B cell (primary cell): ENCODE measurements at regions not wholly inside any gene's neighbourhood (a gene's known extent, or its start where the extent isn't known, plus 50 kb on each side); places are given as distances from the start of the nearest gene placed in this dataset.

Source experiments
- ATAC-seq: fragments of 200-7000 bp; cut with Tn5 transposase; one replicate; pipeline ENCODE4 v1.10.0; 2021; ENCODE audit warnings: low read depth, mild to moderate bottlenecking, moderate number of reproducible peaks, moderate library complexity
- CTCF ChIA-PET: fragments of 350-600 bp; sonication (Branson Sonifier 250); formaldehyde crosslinking; loops from one replicate; lab custom pipeline; 2021; ENCODE audit warnings: antibody characterized with exemption, inconsistent platforms; lab: Charles Lee
- POLR2A ChIA-PET: fragments of 350-600 bp; sonication (Branson Sonifier 250); formaldehyde crosslinking; loops from one replicate; lab custom pipeline; 2021; ENCODE audit warnings: antibody characterized with exemption; lab: Charles Lee
- DNase-seq: peaks from one replicate; pipeline ENCODE4 v3.0.0; 2013
- H2AFZ ChIP-seq: 2 replicates; pipeline ENCODE4 v1.6.1; 2012; ENCODE audit warnings: mild to moderate bottlenecking, low read depth, low read length; ENCODE audit not compliant: insufficient read depth, poor library complexity, severe bottlenecking
- H3K27ac ChIP-seq, 2 donors: 1 replicate in 1 of 2; 2 replicates in 1 of 2; pipeline ENCODE4 v1.5.1; 2012 to 2013; ENCODE audit warnings: low read length in 2 of 2, mild to moderate bottlenecking in 2 of 2, moderate library complexity in 1 of 2
- H3K27me3 ChIP-seq, 4 experiments: fragments of 200-600 bp in 1 of 4; sonication (generic) in 1 of 4; replicated peaks in 1 of 4; 1 replicate in 2 of 4; 2 replicates in 2 of 4; pipeline versions ENCODE4 v1.6.1 to v1.7.0; 2013 to 2016; ENCODE audit warnings: low read length in 3 of 4, mild to moderate bottlenecking in 2 of 4, mixed read lengths in 1 of 4, moderate library complexity in 1 of 4; ENCODE audit not compliant: insufficient read depth in 4 of 4, control insufficient read depth in 3 of 4; ENCODE audit errors: control extremely low read depth in 1 of 4
- H3K36me3 ChIP-seq, 2 experiments: replicated peaks in 1 of 2; 1 replicate in 1 of 2; 2 replicates in 1 of 2; pipeline versions ENCODE4 v1.6.1 to v1.7.1; 2013; ENCODE audit warnings: low read length in 1 of 2; ENCODE audit not compliant: insufficient read depth in 2 of 2, control insufficient read depth in 1 of 2; ENCODE audit errors: control extremely low read depth in 1 of 2, extremely low read depth in 1 of 2
- H3K4me1 ChIP-seq, 2 donors: fragments of 200-600 bp in 1 of 2; sonication (generic) in 1 of 2; 1 replicate in 1 of 2; 2 replicates in 1 of 2; pipeline versions ENCODE4 v1.5.1 to v1.6.1; 2013 to 2017; ENCODE audit warnings: low read length in 2 of 2; ENCODE audit not compliant: control insufficient read depth in 2 of 2, insufficient read depth in 2 of 2
- H3K4me2 ChIP-seq: replicated peaks from 2 replicates; pipeline ENCODE3; 2012; ENCODE audit warnings: mild to moderate bottlenecking, low read depth, low read length; ENCODE audit not compliant: poor library complexity, severe bottlenecking
- H3K4me3 ChIP-seq, 5 experiments: fragments of 200-600 bp in 1 of 5; sonication (generic) in 1 of 5; 1 replicate in 3 of 5; 2 replicates in 2 of 5; pipeline versions ENCODE4 v1.5.1 to v1.7.0; 2011 to 2016; ENCODE audit warnings: low read length in 4 of 5, mild to moderate bottlenecking in 4 of 5, low read depth in 2 of 5, control low read depth in 1 of 5, moderate library complexity in 1 of 5; ENCODE audit not compliant: insufficient read depth in 1 of 5; ENCODE audit errors: control extremely low read depth in 1 of 5, extremely low read depth in 1 of 5
- H3K79me2 ChIP-seq: fragments of 200-600 bp; sonication (generic); one replicate; pipeline ENCODE4 v1.6.0; 2016; ENCODE audit warnings: low read length; ENCODE audit not compliant: control insufficient read depth, insufficient read depth
- H3K9ac ChIP-seq: fragments of 200-600 bp; sonication (generic); 2 replicates; pipeline ENCODE4 v1.6.1; 2017; ENCODE audit warnings: mild to moderate bottlenecking, low read length, moderate library complexity
- H3K9me3 ChIP-seq, 3 donors: one replicate each; pipeline versions ENCODE4 v1.6.1 to v1.7.1; 2013; ENCODE audit warnings: low read length in 2 of 3; ENCODE audit not compliant: control insufficient read depth in 2 of 3, insufficient read depth in 1 of 3; ENCODE audit errors: control extremely low read depth in 1 of 3
- H4K20me1 ChIP-seq: 2 replicates; pipeline ENCODE4 v1.6.0; 2012; ENCODE audit warnings: mild to moderate bottlenecking, low read length; ENCODE audit not compliant: insufficient read depth, control insufficient read depth, poor library complexity, severe bottlenecking
- H3K27ac Mint-ChIP-seq: one replicate; pipeline ENCODE4 v1.8.0; 2021; ENCODE audit warnings: mixed read lengths
- H3K27me3 Mint-ChIP-seq: one replicate; pipeline ENCODE4 v1.8.0; 2021; ENCODE audit warnings: mixed read lengths
- H3K4me1 Mint-ChIP-seq: one replicate; pipeline ENCODE4 v1.8.0; 2021; ENCODE audit warnings: mixed read lengths
- H3K4me3 Mint-ChIP-seq: one replicate; pipeline ENCODE4 v1.8.0; 2021; ENCODE audit warnings: mixed read lengths
- H3K9me3 Mint-ChIP-seq: one replicate; pipeline ENCODE4 v1.8.0; 2022; ENCODE audit warnings: mixed read lengths; ENCODE audit not compliant: insufficient read depth
- CTCF ChIP-seq: fragments of 200-600 bp; IDR thresholded peaks from one replicate; pipeline ENCODE4 v1.8.0; 2022; ENCODE audit warnings: antibody characterized with exemption, mild to moderate bottlenecking
- EZH2 ChIP-seq: IDR thresholded peaks from 2 replicates; pipeline ENCODE4 v1.6.1; 2012; ENCODE audit warnings: borderline replicate concordance, low read depth, mild to moderate bottlenecking, moderate library complexity, low read length; ENCODE audit not compliant: insufficient read depth, poor library complexity, severe bottlenecking
- WGBS: methylation state at CpG from one replicate; pipeline ENCODE4 v1.1.5; 2013; ENCODE audit warnings: missing lambda C conversion rate; ENCODE audit not compliant: insufficient coverage; 5-methylcytosine and 5-hydroxymethylcytosine counted together
- intact Hi-C: fragments of 100-400 bp; cut with micrococcal nuclease; formaldehyde crosslinking; loops from one replicate; pipeline ENCODE4 v1.10.0; 2022

- no peak overlapping the region for H3K4me3 Mint-ChIP-seq
- CTCF ChIA-PET, result no interaction called here
Observed at GRCh38 chr9:115513148-115513547, 395.2 kb upstream of the TNC start.

GRCh38 chr9:115514454-115514853 lies 396.5 kb upstream of the TNC start:
- Histone ChIP-seq H3K79me2 (no peaks in the 10 kb centered on the region), H3K9me3 (no peaks in the 10 kb centered on the region), H3K4me3 (no peak overlapping the region), H3K4me2 (no peak overlapping the region), H3K9ac (no peak overlapping the region), H3K4me1 (no peaks in the 10 kb centered on the region), H3K27me3 (no peaks in the 10 kb centered on the region), H2AFZ (no peak overlapping the region), H4K20me1 (no peaks in the 10 kb centered on the region), H3K36me3 (no peaks in the 10 kb centered on the region), H3K27ac (no peak overlapping the region)
- H3K27ac Mint-ChIP-seq, result no peak overlapping the region
- ATAC-seq, result no peak
- ChIA-PET CTCF (no interaction called here), POLR2A (no interaction called here)
- no peak overlapping the region for H3K4me3 Mint-ChIP-seq
- no peak for DNase-seq
- H3K27me3 Mint-ChIP-seq, result no peaks in the 10 kb centered on the region
- no peaks in the 10 kb centered on the region for H3K4me1 Mint-ChIP-seq
- no peaks in the 10 kb centered on the region for H3K9me3 Mint-ChIP-seq
- intact Hi-C loops, result no loop called here
- TF ChIP-seq EZH2, result no peak
- TF ChIP-seq CTCF, result no peak

More at GRCh38 chr9:115513148-115513547, 395.2 kb upstream of the TNC start:
- no peak for TF ChIP-seq EZH2
- TF ChIP-seq CTCF, result no peak
- intact Hi-C loops, result no loop called here
- H4K20me1 ChIP-seq, result no peaks in the 10 kb centered on the region
- no peaks in the 10 kb centered on the region for H3K27me3 ChIP-seq
- 100% methylated on average over 2 of the region's 3 CpGs for WGBS
- H2AFZ ChIP-seq, result no peak overlapping the region
- no peaks in the 10 kb centered on the region for H3K79me2 ChIP-seq
- H3K9ac ChIP-seq, result no peak overlapping the region
- no peak for DNase-seq
- Mint-ChIP-seq H3K9me3 (no peaks in the 10 kb centered on the region), H3K27ac (no peak overlapping the region), H3K27me3 (peaks cover 4% of the 10 kb centered on the region), H3K4me1 (no peaks in the 10 kb centered on the region)
- no peak for ATAC-seq
- no peaks in the 10 kb centered on the region for H3K9me3 ChIP-seq
- H3K4me3 ChIP-seq, result no peak overlapping the region
- no peaks in the 10 kb centered on the region for H3K36me3 ChIP-seq
- no peak overlapping the region for H3K4me2 ChIP-seq
- H3K27ac ChIP-seq, result no peak overlapping the region
- no peaks in the 10 kb centered on the region for H3K4me1 ChIP-seq
- POLR2A ChIA-PET, result no interaction called here
